Fibroblast of villous mesenchyme (primary cell): ENCODE measurements at regions not wholly inside any gene's neighbourhood (a gene's known extent, or its start where the extent isn't known, plus 50 kb on each side); places are given as distances from the start of the nearest gene placed in this dataset.

ENCODE experiments used
- DNase-seq: peaks from one replicate; pipeline ENCODE4 v3.0.0-alpha.2; 2010; ENCODE audit warnings: low read depth
- H3K4me3 ChIP-seq: 2 replicates; pipeline ENCODE4 v1.5.1; 2011; ENCODE audit warnings: low read depth, mild to moderate bottlenecking, low read length
- CTCF ChIP-seq: IDR thresholded peaks from 2 replicates; pipeline ENCODE4 v1.5.1; 2012; ENCODE audit warnings: low read depth, mild to moderate bottlenecking, low read length; ENCODE audit not compliant: insufficient read depth

GRCh38 chr15:61657461-61657860 lies 402.8 kb downstream of the VPS13C start:
- no peak for TF ChIP-seq CTCF
- DNase-seq: no peak
- H3K4me3 ChIP-seq: no peak overlapping the region

GRCh38 chr15:61656391-61656790 lies 403.9 kb downstream of the VPS13C start:
- DNase-seq: no peak
- TF ChIP-seq CTCF: no peak
- no peak overlapping the region for H3K4me3 ChIP-seq

- TF ChIP-seq CTCF: no peak
- no peak overlapping the region for H3K4me3 ChIP-seq
- peak; percentile 3 for DNase-seq
Measured at GRCh38 chr15:61655881-61656280, 404.4 kb downstream of the VPS13C start.

- DNase-seq: peak; percentile 1
- no peak overlapping the region for H3K4me3 ChIP-seq
- no peak for TF ChIP-seq CTCF
Measured at GRCh38 chr15:61654918-61655317, 405.3 kb downstream of the VPS13C start.

- no peak for DNase-seq
- H3K4me3 ChIP-seq: no peak overlapping the region
- TF ChIP-seq CTCF: no peak
Measured at GRCh38 chr15:61654002-61654740, 406.1 kb downstream of the VPS13C start.

GRCh38 chr15:61653110-61653509 lies 407.1 kb downstream of the VPS13C start:
- DNase-seq: no peak
- H3K4me3 ChIP-seq: no peak overlapping the region
- TF ChIP-seq CTCF: no peak

- H3K4me3 ChIP-seq: no peak overlapping the region
- TF ChIP-seq CTCF: no peak
- DNase-seq: no peak
Measured at GRCh38 chr15:61651267-61651666, 409.0 kb downstream of the VPS13C start.
